ENCODE measurements at regions not wholly inside any gene's neighbourhood (a gene's known extent, or its start where the extent isn't known, plus 50 kb on each side); places are given as distances from the start of the nearest gene placed in this dataset.
"Not testable (repeated sequence)": the region's sequence is repeated elsewhere in the genome, so short reads cannot be mapped to it uniquely, and the experiment has no call there.

GRCh38 chr18:70822691-70823090 is 533.8 kb downstream of the SOCS6 start:
- DNase-seq: no peak

GRCh38 chr18:70822117-70822516 is 533.3 kb downstream of the SOCS6 start:
- Histone ChIP-seq H3K9me3 (no peaks in the 10 kb centered on the region), H3K4me1 (no peaks in the 10 kb centered on the region), H3K36me3 (no peaks in the 10 kb centered on the region), H3K27ac (no peak overlapping the region), H3K4me3 (no peak overlapping the region), H3K27me3 (no peaks in the 10 kb centered on the region)
- no peak for ATAC-seq
- intact Hi-C loops (cut with DNase I): no loop called here
- no peak for DNase-seq
- TF ChIP-seq, protein P1, sequence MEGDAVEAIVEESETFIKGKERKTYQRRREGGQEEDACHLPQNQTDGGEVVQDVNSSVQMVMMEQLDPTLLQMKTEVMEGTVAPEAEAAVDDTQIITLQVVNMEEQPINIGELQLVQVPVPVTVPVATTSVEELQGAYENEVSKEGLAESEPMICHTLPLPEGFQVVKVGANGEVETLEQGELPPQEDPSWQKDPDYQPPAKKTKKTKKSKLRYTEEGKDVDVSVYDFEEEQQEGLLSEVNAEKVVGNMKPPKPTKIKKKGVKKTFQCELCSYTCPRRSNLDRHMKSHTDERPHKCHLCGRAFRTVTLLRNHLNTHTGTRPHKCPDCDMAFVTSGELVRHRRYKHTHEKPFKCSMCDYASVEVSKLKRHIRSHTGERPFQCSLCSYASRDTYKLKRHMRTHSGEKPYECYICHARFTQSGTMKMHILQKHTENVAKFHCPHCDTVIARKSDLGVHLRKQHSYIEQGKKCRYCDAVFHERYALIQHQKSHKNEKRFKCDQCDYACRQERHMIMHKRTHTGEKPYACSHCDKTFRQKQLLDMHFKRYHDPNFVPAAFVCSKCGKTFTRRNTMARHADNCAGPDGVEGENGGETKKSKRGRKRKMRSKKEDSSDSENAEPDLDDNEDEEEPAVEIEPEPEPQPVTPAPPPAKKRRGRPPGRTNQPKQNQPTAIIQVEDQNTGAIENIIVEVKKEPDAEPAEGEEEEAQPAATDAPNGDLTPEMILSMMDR (IDR thresholded peaks at IDR 0.05): no peak
- TF ChIP-seq POLR2A (IDR thresholded peaks at IDR 0.05): no peak
- 18% methylated on average over 3 of the region's 3 CpGs for WGBS (ENCODE audit: insufficient coverage, low coverage, low lambda C conversion rate, missing lambda C conversion rate)

More at GRCh38 chr18:70822691-70823090, 533.8 kb downstream of the SOCS6 start:
- TF ChIP-seq, protein P1 (IDR thresholded peaks at IDR 0.05): no peak
- no peak for TF ChIP-seq POLR2A (IDR thresholded peaks at IDR 0.05)
- Histone ChIP-seq H3K36me3 (no peaks in the 10 kb centered on the region), H3K27me3 (no peaks in the 10 kb centered on the region), H3K27ac (no peak overlapping the region), H3K4me3 (no peak overlapping the region), H3K9me3 (no peaks in the 10 kb centered on the region), H3K4me1 (no peaks in the 10 kb centered on the region)
- intact Hi-C loops (cut with DNase I): no loop called here
- no peak for ATAC-seq
- 46% methylated on average over 3 of the region's 3 CpGs for WGBS (ENCODE audit: insufficient coverage, low coverage, low lambda C conversion rate, missing lambda C conversion rate)

DNA sequence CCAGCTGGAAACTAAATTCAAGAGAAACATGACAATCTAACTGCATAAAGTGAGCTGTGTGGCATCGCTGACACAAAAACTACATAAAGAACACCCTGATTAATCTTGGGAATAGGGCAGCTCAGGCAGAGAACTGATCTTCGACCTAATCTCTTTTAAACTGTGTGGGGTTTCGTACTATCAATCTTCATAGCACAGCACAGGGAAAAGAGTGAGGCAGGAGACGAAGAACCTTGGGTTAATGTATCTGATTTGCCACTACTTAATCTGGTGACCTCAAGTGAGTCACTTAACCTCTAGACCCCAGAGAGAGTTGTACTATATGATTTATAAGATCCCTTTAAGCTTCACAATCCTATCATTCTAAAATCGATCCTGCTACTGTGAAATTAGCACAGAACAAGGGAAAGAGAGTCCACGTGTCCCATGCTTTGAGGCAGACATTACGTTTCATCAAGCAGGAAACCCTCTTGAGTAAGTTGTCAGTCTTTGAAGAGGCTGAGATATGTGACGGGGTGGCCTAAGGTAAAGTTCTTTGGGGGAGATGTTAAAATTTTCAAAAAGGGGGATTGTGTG is 519.7 kb downstream of the SOCS6 start:
- Histone ChIP-seq H3K4me3 (no peak overlapping the region), H3K36me3 (no peaks in the 10 kb centered on the region), H3K27ac (no peak overlapping the region), H3K9me3 (no peaks in the 10 kb centered on the region), H3K27me3 (no peaks in the 10 kb centered on the region), H3K4me1 (no peaks in the 10 kb centered on the region)
- 37% methylated on average over 8 of the region's 8 CpGs for WGBS (ENCODE audit: insufficient coverage, low coverage, low lambda C conversion rate, missing lambda C conversion rate)
- intact Hi-C loops (cut with DNase I): no loop called here
- TF ChIP-seq POLR2A (IDR thresholded peaks at IDR 0.05): no peak
- TF ChIP-seq, protein P1 (IDR thresholded peaks at IDR 0.05): no peak
- ATAC-seq: no peak
- DNase-seq: no peak

DNA sequence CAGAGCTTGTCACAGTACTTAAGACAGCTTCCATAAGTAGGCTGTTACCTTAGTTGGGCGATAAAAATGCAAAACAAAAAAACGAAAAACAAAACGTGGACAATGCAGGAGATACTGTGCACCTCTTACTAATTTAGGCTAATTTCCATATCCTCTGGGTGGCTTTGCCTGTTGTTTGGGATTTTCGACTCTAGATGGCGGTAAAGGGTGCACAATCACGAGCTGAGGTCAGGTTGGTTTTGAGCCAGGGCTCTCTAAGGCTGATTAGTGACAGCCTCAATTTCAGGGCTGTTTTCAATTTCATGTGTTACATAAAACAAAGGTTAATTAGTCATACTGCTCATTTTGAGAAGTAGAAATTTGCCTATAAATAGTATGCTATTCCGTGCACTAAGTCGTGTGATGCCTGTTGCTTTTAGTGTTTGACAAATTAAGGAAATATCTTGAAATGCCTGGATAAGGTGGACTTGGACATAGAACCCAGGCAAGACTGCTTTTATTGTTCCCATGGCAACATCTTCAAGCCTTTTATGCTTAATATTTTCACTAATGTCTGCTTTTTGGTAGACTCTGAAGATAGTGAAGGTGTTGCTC is 493.1 kb downstream of the SOCS6 start:
- ATAC-seq (peak; percentile 74 to 94 (median 90)), DNase-seq (peak in 2 of 3 donors; percentile 36 to 50)
- no peak for TF ChIP-seq POLR2A (IDR thresholded peaks at IDR 0.05)
- TF ChIP-seq, protein P1 (IDR thresholded peaks at IDR 0.05): peak; percentile 47 to 77 (median 60)
- Histone ChIP-seq H3K4me3 (no peak overlapping the region), H3K4me1 (no peaks in the 10 kb centered on the region), H3K27me3 (no peaks in the 10 kb centered on the region), H3K36me3 (no peaks in the 10 kb centered on the region), H3K27ac (no peak overlapping the region), H3K9me3 (no peaks in the 10 kb centered on the region)
- 3% methylated on average over 8 of the region's 8 CpGs for WGBS (ENCODE audit: insufficient coverage, low coverage, low lambda C conversion rate, missing lambda C conversion rate)
- intact Hi-C loops (cut with DNase I): no loop called here

DNA sequence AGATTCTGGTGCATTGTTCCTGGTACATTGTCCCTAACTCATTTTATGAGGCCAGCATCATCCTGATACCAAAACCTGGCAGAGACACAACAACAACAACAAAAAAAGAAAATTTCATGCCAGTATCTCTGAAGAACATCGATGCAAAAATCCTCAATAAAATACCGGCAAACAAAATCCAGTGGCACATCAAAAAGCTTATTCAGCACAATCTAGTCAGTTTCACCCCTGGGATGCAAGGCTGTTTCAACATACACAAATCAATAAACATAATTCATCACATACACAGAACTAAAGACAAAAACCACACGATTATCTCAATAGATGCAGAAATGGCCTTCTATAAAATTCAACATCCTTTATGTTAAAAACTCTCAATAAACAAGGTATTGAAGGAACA is 477.4 kb downstream of the SOCS6 start:
- DNase-seq; intact Hi-C loops (cut with DNase I); ATAC-seq; H3K4me3 ChIP-seq; H3K4me1 ChIP-seq; H3K9me3 ChIP-seq; H3K36me3 ChIP-seq; H3K27me3 ChIP-seq; H3K27ac ChIP-seq: not testable (repeated sequence)
- WGBS (ENCODE audit: insufficient coverage, low coverage, low lambda C conversion rate, missing lambda C conversion rate): 69% methylated on average over 3 of the region's 3 CpGs

All from right lobe of liver (tissue), 6 donors.